HepG2 (cell line): ENCODE measurements at regions not wholly inside any gene's neighbourhood (a gene's known extent, or its start where the extent isn't known, plus 50 kb on each side); places are given as distances from the start of the nearest gene placed in this dataset.

Source experiments
- ESRRA ChIP-seq: sonication (generic); formaldehyde crosslinking; IDR thresholded peaks from 2 replicates; pipeline ENCODE4 v1.5.1; 2020; ENCODE audit warnings: mild to moderate bottlenecking, low read depth, missing genetic modification reagents
- TAF1 ChIP-seq: sonication (generic); formaldehyde crosslinking; IDR thresholded peaks from 2 replicates; pipeline ENCODE4 v1.4.0; 2020; ENCODE audit warnings: missing genetic modification reagents
- TCF12 ChIP-seq, 2 experiments: fragments of 450-650 bp in 1 of 2; sonication (generic) in 1 of 2; formaldehyde crosslinking in 1 of 2; IDR thresholded peaks; 2 replicates each; pipeline versions ENCODE4 v1.6.1 to v1.8.0; 2017 to 2022; ENCODE audit warnings: antibody characterized with exemption in 1 of 2, mild to moderate bottlenecking in 1 of 2, missing genetic modification reagents in 1 of 2, moderate library complexity in 1 of 2
- ZBED4 ChIP-seq: sonication (generic); formaldehyde crosslinking; IDR thresholded peaks from 2 replicates; pipeline ENCODE4 v1.4.0; 2020; ENCODE audit warnings: missing genetic modification reagents, borderline replicate concordance

GRCh38 chr4:24024605-24025004, 134.8 kb upstream of the PPARGC1A start:
- TF ChIP-seq ZBED4 (CRISPR knock-in tag) (no peak), ESRRA (CRISPR knock-in tag) (no peak), TAF1 (CRISPR knock-in tag) (no peak), TCF12 (IDR thresholded peaks at IDR 0.05) (no peak), TCF12 (CRISPR knock-in tag; IDR thresholded peaks at IDR 0.05) (no peak)
